ENCODE measurements at regions not wholly inside any gene's neighbourhood (a gene's known extent, or its start where the extent isn't known, plus 50 kb on each side); places are given as distances from the start of the nearest gene placed in this dataset.

GRCh38 chr2:8398040-8398668 is 283.7 kb upstream of the ID2 start:
- DNase-seq (ENCODE audit: low read depth): no peak
- TF ChIP-seq MYC (IDR thresholded peaks at IDR 0.05; ENCODE audit: low read depth, low read length) (no peak), POLR2A (IDR thresholded peaks at IDR 0.05; ENCODE audit: extremely low read depth, insufficient read length) (no peak), MAX (IDR thresholded peaks at IDR 0.05; ENCODE audit: low read depth, low read length) (no peak), CTCF (IDR thresholded peaks at IDR 0.05; ENCODE audit: low read depth, low read length) (no peak)
- H3K4me3 ChIP-seq (ENCODE audit: low read depth, low read length): no peak overlapping the region

- TF ChIP-seq CTCF (IDR thresholded peaks at IDR 0.05; ENCODE audit: low read depth, low read length): no peak
- TF ChIP-seq MAX (IDR thresholded peaks at IDR 0.05; ENCODE audit: low read depth, low read length): no peak
- TF ChIP-seq MYC (IDR thresholded peaks at IDR 0.05; ENCODE audit: low read depth, low read length): no peak
- TF ChIP-seq POLR2A (IDR thresholded peaks at IDR 0.05; ENCODE audit: extremely low read depth, insufficient read length): no peak
- no peak for DNase-seq (ENCODE audit: low read depth)
- H3K4me3 ChIP-seq (ENCODE audit: low read depth, low read length): no peak overlapping the region
Measured at GRCh38 chr2:8399731-8400130, 282.1 kb upstream of the ID2 start.

DNA sequence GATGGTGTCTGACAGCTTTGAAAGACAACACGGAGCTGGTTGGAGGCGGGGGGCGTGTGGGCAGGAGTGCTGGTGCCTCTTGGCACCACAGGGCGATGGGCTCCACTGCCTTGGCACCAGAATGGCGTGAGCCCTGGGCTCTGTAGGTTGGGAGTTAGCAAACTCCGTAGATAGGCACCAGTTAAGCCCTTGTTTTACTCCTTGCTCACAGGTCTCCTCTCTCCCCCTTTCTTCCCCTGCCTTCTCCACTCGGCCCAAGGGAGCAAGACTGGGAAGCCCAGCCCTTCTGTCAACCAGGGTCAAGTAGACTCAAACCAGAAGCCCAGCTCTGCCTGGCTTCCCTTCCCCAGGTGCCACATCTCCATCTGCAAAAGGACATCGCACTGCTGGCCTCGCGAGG is 281.7 kb upstream of the ID2 start:
- DNase-seq (ENCODE audit: low read depth): no peak
- TF ChIP-seq MAX (IDR thresholded peaks at IDR 0.05; ENCODE audit: low read depth, low read length): no peak
- TF ChIP-seq MYC (IDR thresholded peaks at IDR 0.05; ENCODE audit: low read depth, low read length): no peak
- TF ChIP-seq POLR2A (IDR thresholded peaks at IDR 0.05; ENCODE audit: extremely low read depth, insufficient read length): no peak
- no peak for TF ChIP-seq CTCF (IDR thresholded peaks at IDR 0.05; ENCODE audit: low read depth, low read length)
- no peak overlapping the region for H3K4me3 ChIP-seq (ENCODE audit: low read depth, low read length)

GRCh38 chr2:8402222-8402621 is 279.6 kb upstream of the ID2 start:
- H3K4me3 ChIP-seq (ENCODE audit: low read depth, low read length): no peak overlapping the region

GRCh38 chr2:8403876-8404275 is 278.0 kb upstream of the ID2 start:
- no peak overlapping the region for H3K4me3 ChIP-seq (ENCODE audit: low read depth, low read length)
- TF ChIP-seq CTCF (IDR thresholded peaks at IDR 0.05; ENCODE audit: low read depth, low read length) (no peak), MAX (IDR thresholded peaks at IDR 0.05; ENCODE audit: low read depth, low read length) (no peak), POLR2A (IDR thresholded peaks at IDR 0.05; ENCODE audit: extremely low read depth, insufficient read length) (no peak), MYC (IDR thresholded peaks at IDR 0.05; ENCODE audit: low read depth, low read length) (no peak)
- no peak for DNase-seq (ENCODE audit: low read depth)

More at GRCh38 chr2:8402222-8402621, 279.6 kb upstream of the ID2 start:
- TF ChIP-seq MAX (IDR thresholded peaks at IDR 0.05; ENCODE audit: low read depth, low read length): no peak
- TF ChIP-seq CTCF (IDR thresholded peaks at IDR 0.05; ENCODE audit: low read depth, low read length): no peak
- TF ChIP-seq MYC (IDR thresholded peaks at IDR 0.05; ENCODE audit: low read depth, low read length): no peak
- TF ChIP-seq POLR2A (IDR thresholded peaks at IDR 0.05; ENCODE audit: extremely low read depth, insufficient read length): no peak
- no peak for DNase-seq (ENCODE audit: low read depth)

Measured in NB4 (cell line).